IPS DF 6.9 (cell line): ENCODE measurements at regions not wholly inside any gene's neighbourhood (a gene's known extent, or its start where the extent isn't known, plus 50 kb on each side); places are given as distances from the start of the nearest gene placed in this dataset.

Experiments
- DNase-seq: peaks from one replicate; pipeline ENCODE4 v3.0.0-alpha.2; 2013; ENCODE audit warnings: low read depth, low spot score
- H3K27ac ChIP-seq: one replicate; pipeline ENCODE4 v1.5.1; 2013; ENCODE audit warnings: low read length, control low read depth
- H3K27me3 ChIP-seq: 2 replicates; pipeline ENCODE4 v1.6.1; 2013; ENCODE audit warnings: mild to moderate bottlenecking, low read length; ENCODE audit not compliant: control insufficient read depth, insufficient read depth
- H3K36me3 ChIP-seq: 2 replicates; pipeline ENCODE4 v1.6.1; 2013; ENCODE audit warnings: low read length; ENCODE audit not compliant: control insufficient read depth, insufficient read depth
- H3K4me1 ChIP-seq: 2 replicates; pipeline ENCODE4 v1.6.1; 2013; ENCODE audit warnings: low read length; ENCODE audit not compliant: control insufficient read depth, insufficient read depth
- H3K4me3 ChIP-seq: 2 replicates; pipeline ENCODE4 v1.5.1; 2013; ENCODE audit warnings: mild to moderate bottlenecking, low read length
- H3K9me3 ChIP-seq: 2 replicates; pipeline ENCODE4 v1.6.1; 2013; ENCODE audit warnings: low read length, inconsistent platforms; ENCODE audit not compliant: control insufficient read depth, insufficient read depth
- WGBS: extraction: QIAGEN DNeasy Blood & Tissue Kit; methylation state at CpG from one replicate; pipeline ENCODE4 v1.1.7; 2013; ENCODE audit warnings: mixed read lengths, missing lambda C conversion rate; ENCODE audit not compliant: insufficient read length, insufficient coverage; 5-methylcytosine and 5-hydroxymethylcytosine counted together

DNA sequence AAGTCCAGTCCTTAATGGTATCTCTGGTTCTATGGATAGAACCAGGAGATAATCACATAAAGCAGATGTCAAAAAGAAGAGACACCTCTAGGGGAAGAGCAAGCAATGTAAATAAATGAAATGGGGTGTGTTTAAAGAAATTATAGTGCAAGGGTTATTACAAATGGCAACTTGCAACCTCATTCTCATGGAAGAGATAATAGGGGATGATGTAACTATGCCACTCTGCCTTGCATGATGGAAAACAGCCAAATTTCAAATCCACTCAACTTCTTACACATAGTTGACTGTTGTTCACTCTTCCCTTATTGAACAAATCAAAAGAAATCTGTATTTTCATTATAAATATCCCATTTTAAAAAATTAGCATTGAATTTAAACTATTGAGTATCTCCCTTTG, 274.0 kb upstream of the TMPRSS15 start:
- DNase-seq: no peak
- Histone ChIP-seq H3K27ac (no peak overlapping the region), H3K4me1 (no peaks in the 10 kb centered on the region), H3K9me3 (no peaks in the 10 kb centered on the region), H3K4me3 (no peak overlapping the region), H3K36me3 (no peaks in the 10 kb centered on the region), H3K27me3 (no peaks in the 10 kb centered on the region)

DNA sequence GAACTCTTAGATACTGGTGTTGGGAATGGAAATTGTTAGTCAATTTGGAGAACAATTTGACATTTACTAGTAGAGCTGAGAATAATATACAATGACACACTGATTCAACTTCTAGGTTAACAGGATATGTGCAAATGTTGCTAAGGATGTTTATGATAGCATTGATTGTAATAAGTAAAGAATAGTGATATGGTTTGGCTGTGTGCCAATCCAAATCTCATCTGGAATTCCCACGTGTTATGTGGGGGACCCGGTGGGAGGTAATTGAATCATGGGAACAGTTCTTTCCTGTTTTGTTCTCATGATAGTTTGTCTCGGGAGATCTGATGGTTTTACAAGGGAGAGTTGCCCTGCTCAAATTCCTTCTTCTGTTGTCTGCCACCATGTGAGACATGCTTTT, 302.4 kb upstream of the TMPRSS15 start:
- no peaks in the 10 kb centered on the region for H3K27me3 ChIP-seq
- DNase-seq: no peak
- no peaks in the 10 kb centered on the region for H3K4me1 ChIP-seq
- H3K36me3 ChIP-seq: no peaks in the 10 kb centered on the region
- no peaks in the 10 kb centered on the region for H3K9me3 ChIP-seq
- whole genome bisulfite sequencing: no CpG with 5 or more reads among the region's 3 CpGs
- H3K27ac ChIP-seq: no peak overlapping the region
- no peak overlapping the region for H3K4me3 ChIP-seq

DNA sequence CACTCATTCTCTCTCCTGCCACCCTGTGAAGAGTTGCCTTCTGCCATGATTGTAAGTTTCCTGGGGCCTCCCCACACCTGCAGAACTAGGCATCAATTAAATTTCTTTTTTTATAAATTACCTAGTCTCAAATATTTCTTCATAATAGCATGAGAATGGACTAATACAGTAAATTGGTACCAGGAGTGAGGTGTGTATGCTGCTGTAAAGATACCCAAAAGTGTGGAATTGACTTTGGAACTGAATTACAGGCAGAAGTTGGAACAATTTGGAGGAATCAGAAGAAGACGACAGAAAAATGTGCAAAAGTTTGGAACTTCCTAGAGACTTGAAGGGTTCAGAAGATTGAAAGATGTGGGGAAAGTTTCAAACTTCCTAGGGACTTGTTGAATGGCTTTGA, 308.1 kb upstream of the TMPRSS15 start:
- Histone ChIP-seq H3K4me1 (no peaks in the 10 kb centered on the region), H3K9me3 (no peaks in the 10 kb centered on the region), H3K27me3 (no peaks in the 10 kb centered on the region), H3K4me3 (no peak overlapping the region), H3K27ac (no peak overlapping the region), H3K36me3 (no peaks in the 10 kb centered on the region)
- no peak for DNase-seq
- no CpG with 5 or more reads among the region's 1 CpG for WGBS

DNA sequence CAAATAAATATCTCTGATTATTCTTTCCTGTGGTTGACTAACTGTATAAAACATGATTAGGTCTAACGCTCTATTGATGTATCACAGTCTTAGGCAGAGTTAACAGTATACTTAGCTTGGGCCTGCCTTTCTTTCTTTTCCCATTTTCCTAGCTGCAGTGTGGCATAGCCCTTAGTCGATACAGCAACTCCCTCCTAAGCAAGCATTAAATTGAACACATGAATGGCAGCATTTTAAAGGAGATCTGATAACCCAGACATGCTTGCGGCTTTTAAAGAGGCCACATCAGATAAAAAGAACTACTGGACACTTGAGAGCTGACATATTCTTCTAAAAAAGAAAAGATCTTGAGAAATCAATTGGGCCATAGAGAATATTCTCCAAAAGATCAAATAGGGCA, 312.0 kb upstream of the TMPRSS15 start:
- WGBS: no CpG with 5 or more reads among the region's 3 CpGs

DNA sequence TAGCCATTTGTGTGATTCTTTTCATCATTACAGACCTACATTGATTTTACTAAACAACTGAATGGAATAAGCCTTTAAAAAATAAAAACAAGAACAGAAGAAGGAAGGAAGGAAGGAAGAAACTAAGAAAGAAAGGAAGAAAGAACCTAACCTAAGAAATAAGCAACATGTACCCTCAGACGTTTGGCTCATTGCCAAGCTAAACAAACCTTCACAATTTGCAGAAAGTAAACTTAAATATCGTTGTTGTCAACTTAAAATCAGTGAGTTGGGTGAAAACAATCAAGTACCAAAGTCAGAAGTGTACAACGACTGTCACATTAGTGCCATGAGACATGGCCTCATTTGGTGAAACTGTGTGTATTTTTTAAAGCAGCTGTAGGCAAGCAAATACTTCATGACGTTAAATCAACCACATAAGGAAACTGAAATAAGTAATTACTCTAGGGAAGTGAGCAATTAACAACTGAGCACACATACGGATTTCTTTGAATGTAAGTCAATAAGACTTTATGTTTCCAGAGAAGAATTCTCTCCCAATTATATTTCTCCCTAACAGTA, 313.1 kb upstream of the TMPRSS15 start:
- no peaks in the 10 kb centered on the region for H3K27me3 ChIP-seq
- H3K4me3 ChIP-seq: no peak overlapping the region
- H3K9me3 ChIP-seq: no peaks in the 10 kb centered on the region
- H3K27ac ChIP-seq: no peak overlapping the region
- no peaks in the 10 kb centered on the region for H3K4me1 ChIP-seq
- WGBS: no CpG with 5 or more reads among the region's 5 CpGs
- H3K36me3 ChIP-seq: no peaks in the 10 kb centered on the region
- no peak for DNase-seq

More for the DNA sequence above, 312.0 kb upstream of the TMPRSS15 start:
- Histone ChIP-seq H3K9me3 (no peaks in the 10 kb centered on the region), H3K27ac (no peak overlapping the region), H3K36me3 (no peaks in the 10 kb centered on the region), H3K27me3 (no peaks in the 10 kb centered on the region), H3K4me1 (no peaks in the 10 kb centered on the region), H3K4me3 (no peak overlapping the region)
- no peak for DNase-seq

DNA sequence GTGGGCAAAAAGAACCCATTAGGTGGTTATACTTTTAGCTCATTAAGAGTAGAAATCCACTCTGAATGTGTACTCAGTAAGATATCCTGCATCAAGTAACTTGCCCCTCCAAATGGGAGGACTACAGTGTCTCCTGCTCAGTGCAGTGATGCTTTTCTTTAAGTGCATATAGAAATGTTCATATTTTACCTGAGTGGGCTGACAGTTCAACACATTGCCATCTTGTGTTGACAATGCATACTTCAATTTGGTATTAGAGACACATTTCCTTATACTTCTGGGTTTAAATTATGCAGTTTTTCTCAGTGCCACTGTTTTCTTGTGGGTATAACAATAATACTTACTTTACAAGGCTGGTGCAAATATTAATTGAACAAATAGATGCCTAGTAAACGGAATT, 318.6 kb upstream of the TMPRSS15 start:
- Histone ChIP-seq H3K27ac (no peak overlapping the region), H3K36me3 (no peaks in the 10 kb centered on the region), H3K9me3 (no peaks in the 10 kb centered on the region), H3K4me3 (no peak overlapping the region), H3K27me3 (no peaks in the 10 kb centered on the region), H3K4me1 (no peaks in the 10 kb centered on the region)
- DNase-seq: no peak
- WGBS: no CpG with 5 or more reads among the region's 1 CpG

DNA sequence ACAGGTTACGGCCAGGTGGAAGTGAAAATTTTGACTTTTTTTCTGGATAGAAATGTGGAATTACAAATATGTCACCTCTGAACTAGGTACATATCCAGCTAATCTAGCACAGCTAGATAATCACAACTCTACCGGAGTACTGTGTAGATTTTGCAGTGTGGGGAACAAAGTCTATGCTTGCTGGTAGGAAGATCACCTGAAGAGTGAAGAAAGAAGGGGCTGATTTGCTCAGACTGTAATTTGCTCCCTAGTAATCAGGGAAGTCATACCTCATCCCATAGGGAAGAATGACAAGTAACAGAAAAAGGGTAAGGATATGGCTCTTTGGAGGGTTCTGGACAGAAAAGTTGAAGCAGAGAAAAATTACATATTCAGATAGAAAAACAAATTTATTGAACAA, 319.6 kb upstream of the TMPRSS15 start:
- DNase-seq: no peak
- H3K27ac ChIP-seq: no peak overlapping the region
- H3K4me1 ChIP-seq: no peaks in the 10 kb centered on the region

DNA sequence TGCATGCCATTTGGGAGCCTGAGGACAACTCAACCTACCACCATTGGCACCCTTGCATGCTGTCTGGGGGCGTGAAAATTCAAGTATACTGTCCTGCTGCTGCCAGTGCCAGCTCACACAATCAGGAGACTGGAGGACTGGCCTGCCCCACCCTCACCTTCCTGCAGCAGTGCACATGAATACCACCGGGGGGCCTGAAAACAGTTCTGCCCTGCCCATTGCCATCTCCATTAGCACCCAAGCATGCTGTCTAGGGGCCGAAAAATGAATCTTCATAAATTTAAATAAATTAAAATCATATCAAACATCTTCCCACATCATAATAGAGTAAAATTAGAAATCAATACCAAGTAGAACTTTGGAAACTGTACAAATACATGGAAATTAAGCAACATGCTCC, 322.1 kb upstream of the TMPRSS15 start:
- Histone ChIP-seq H3K4me3 (no peak overlapping the region), H3K9me3 (no peaks in the 10 kb centered on the region), H3K27me3 (no peaks in the 10 kb centered on the region), H3K36me3 (no peaks in the 10 kb centered on the region), H3K4me1 (no peaks in the 10 kb centered on the region), H3K27ac (no peak overlapping the region)
- no CpG with 5 or more reads among the region's 3 CpGs for WGBS
- DNase-seq: peak; percentile 9

More for the DNA sequence above, 319.6 kb upstream of the TMPRSS15 start:
- WGBS: no CpG with 5 or more reads among the region's 2 CpGs
- Histone ChIP-seq H3K27me3 (no peaks in the 10 kb centered on the region), H3K36me3 (no peaks in the 10 kb centered on the region), H3K4me3 (no peak overlapping the region), H3K9me3 (no peaks in the 10 kb centered on the region)

DNA sequence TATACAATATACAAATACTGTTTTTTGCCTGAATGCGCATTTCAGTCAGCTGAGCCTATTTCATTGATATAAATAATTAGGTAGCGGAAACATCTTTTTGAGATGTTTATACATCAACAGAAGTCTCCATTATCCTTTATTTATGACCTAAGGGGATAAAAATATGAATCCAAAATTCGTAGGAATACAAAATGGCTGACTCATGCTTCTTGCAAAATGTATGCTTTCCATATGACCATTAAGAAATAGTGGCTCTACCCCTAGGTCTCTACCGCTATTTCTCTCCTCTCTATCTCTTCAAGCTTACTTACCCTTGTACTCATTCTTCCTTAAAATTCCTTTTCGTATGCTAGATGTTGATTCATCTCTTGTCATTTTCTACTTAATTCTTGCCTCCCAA, 338.4 kb upstream of the TMPRSS15 start:
- H3K36me3 ChIP-seq: no peaks in the 10 kb centered on the region
- no CpG with 5 or more reads among the region's 5 CpGs for WGBS
- no peaks in the 10 kb centered on the region for H3K9me3 ChIP-seq
- DNase-seq: no peak
- no peaks in the 10 kb centered on the region for H3K27me3 ChIP-seq
- H3K4me1 ChIP-seq: no peaks in the 10 kb centered on the region
- H3K27ac ChIP-seq: no peak overlapping the region
- no peak overlapping the region for H3K4me3 ChIP-seq

DNA sequence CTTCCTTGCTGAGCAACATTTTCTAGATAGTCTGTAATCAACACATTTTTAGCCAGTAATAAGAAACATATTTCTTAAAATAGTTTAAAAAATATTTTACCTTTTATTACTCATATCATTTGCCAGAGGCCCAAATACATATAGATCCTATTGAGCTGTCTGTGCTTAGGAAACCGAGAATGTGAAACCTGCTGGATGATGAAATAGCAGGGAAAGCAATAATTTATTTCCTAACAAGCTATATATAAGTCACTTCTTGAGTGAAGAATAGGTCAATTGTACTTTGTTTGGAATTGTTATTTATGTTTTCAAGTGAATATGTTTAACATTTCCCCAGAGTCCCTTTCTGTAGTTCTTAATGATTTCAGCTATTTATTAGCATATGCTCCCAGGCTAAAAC, 339.9 kb upstream of the TMPRSS15 start:
- H3K4me3 ChIP-seq: no peak overlapping the region
- no peak for DNase-seq
- no peaks in the 10 kb centered on the region; the same call in 1 of the 2 replicates for H3K4me1 ChIP-seq
- H3K9me3 ChIP-seq: no peaks in the 10 kb centered on the region
- H3K27ac ChIP-seq: no peak overlapping the region
- H3K36me3 ChIP-seq: no peaks in the 10 kb centered on the region
- no peaks in the 10 kb centered on the region for H3K27me3 ChIP-seq
- no CpG with 5 or more reads among the region's 1 CpG for WGBS

DNA sequence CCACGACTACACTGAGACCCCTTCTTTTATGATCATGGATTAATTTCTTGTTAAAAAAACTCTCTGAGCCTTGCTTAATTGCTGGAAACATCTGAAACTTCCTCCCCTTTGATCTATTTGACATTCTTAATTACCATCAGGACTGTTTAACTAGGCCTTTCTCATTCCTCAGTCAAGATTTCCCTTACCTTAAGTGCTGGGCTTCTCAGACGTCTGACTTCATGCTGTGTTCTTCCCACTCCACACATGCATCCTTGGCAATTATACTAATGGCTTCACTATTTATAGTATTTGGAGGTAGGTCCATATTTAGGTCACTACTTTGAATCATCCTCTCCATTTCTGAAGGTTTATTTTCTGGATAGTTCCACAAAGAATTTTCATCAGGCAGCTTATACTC, 341.3 kb upstream of the TMPRSS15 start:
- Histone ChIP-seq H3K36me3 (no peaks in the 10 kb centered on the region), H3K9me3 (no peaks in the 10 kb centered on the region), H3K27me3 (no peaks in the 10 kb centered on the region), H3K4me1 (no peaks in the 10 kb centered on the region; the same call in 1 of the 2 replicates), H3K27ac (no peak overlapping the region), H3K4me3 (no peak overlapping the region)
- WGBS: no CpG with 5 or more reads among the region's 2 CpGs
- no peak for DNase-seq
